OCI-LY3 (cell line): ENCODE measurements at regions not wholly inside any gene's neighbourhood (a gene's known extent, or its start where the extent isn't known, plus 50 kb on each side); places are given as distances from the start of the nearest gene placed in this dataset.

Experiments used
- H2AFZ ChIP-seq: fragments of 200-600, 300-600 bp; shearing (Covaris generic); 2 replicates; pipeline ENCODE4 v1.6.0; 2014; ENCODE audit warnings: antibody characterized with exemption, low read depth, low read length
- H3K27ac ChIP-seq: fragments of 200-600, 300-600 bp; sonication (generic); 2 replicates; pipeline ENCODE4 v1.5.1; 2014; ENCODE audit warnings: mild to moderate bottlenecking, low read length, moderate library complexity, mixed read lengths
- H3K27me3 ChIP-seq: fragments of 200-600, 300-600 bp; sonication (generic); 2 replicates; pipeline ENCODE4 v1.6.1; 2014; ENCODE audit warnings: low read depth, low read length, mixed read lengths
- H3K36me3 ChIP-seq: fragments of 200-600, 300-600 bp; sonication (generic); replicated peaks from 2 replicates; pipeline ENCODE3; 2014; ENCODE audit warnings: low read depth, low read length, mixed read lengths
- H3K4me1 ChIP-seq: fragments of 300-600, 200-600 bp; sonication (generic); 2 replicates; pipeline ENCODE4 v1.6.1; 2014; ENCODE audit warnings: low read length, mixed read lengths
- H3K4me2 ChIP-seq: fragments of 200-600, 300-600 bp; sonication (generic); 2 replicates; pipeline ENCODE4 v1.6.1; 2014; ENCODE audit warnings: low read length, mixed read lengths
- H3K4me3 ChIP-seq: fragments of 300-600, 200-600 bp; sonication (generic); 2 replicates; pipeline ENCODE4 v1.5.1; 2014; ENCODE audit warnings: antibody characterized with exemption, mild to moderate bottlenecking, low read length, moderate library complexity
- H3K79me2 ChIP-seq: fragments of 300-600, 200-600 bp; shearing (Covaris generic); 2 replicates; pipeline ENCODE4 v1.6.1; 2014; ENCODE audit warnings: mild to moderate bottlenecking, low read length, mixed read lengths
- H3K9ac ChIP-seq: fragments of 300-600, 200-600 bp; shearing (Covaris generic); 2 replicates; pipeline ENCODE4 v1.6.0; 2014; ENCODE audit warnings: mild to moderate bottlenecking, low read length, moderate library complexity
- H3K9me3 ChIP-seq: fragments of 200-600, 300-600 bp; shearing (Covaris generic); 2 replicates; pipeline ENCODE4 v1.6.1; 2014; ENCODE audit warnings: low read length, mixed read lengths; ENCODE audit not compliant: insufficient read depth
- H4K20me1 ChIP-seq: fragments of 200-600, 300-600 bp; sonication (generic); 2 replicates; pipeline ENCODE4 v1.6.1; 2016; ENCODE audit warnings: low read length, mixed read lengths; ENCODE audit not compliant: insufficient read depth
- CTCF ChIP-seq: fragments of 200-600, 300-600 bp; sonication (generic); IDR thresholded peaks from 2 replicates; pipeline ENCODE4 v1.5.1; 2014; ENCODE audit warnings: antibody characterized with exemption, low read length, low read depth
- EZH2phosphoT487 ChIP-seq: fragments of 200-600 bp; shearing (Covaris generic); IDR thresholded peaks from 2 replicates; pipeline ENCODE4 v1.6.1; 2018; ENCODE audit warnings: antibody characterized with exemption, mixed run types, low read depth

DNA sequence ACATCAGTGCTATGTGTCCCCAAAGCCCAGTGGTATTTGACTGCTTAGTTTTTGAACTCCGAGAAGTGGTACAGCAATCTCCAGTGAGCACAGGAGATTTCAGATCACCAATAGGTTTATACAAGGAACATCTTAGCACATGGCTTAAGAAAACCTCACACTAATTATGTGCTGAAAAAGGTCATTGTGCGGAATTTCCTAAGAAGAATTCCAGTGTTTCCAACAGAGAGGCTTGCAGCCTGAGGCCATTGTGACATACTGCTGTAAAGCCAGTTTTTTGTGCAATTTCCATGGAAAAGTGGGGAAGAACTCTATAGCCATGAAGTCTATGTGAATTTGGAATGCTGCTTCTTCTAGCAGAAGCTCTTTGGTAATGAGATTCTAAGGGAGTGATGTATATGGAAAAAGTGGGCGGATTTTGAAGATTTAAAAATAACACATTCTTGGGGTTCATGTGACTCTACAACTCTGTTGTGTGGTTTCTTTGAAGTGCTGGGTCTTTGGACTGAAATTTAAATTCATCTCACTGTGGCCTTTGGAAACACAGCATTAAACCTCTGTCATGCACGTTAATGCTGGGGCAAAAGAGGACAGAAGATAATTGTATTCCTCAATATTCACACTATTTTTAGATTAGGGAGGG is 110.5 kb upstream of the CD180 start:
- H3K4me3 ChIP-seq = no peak overlapping the region

DNA sequence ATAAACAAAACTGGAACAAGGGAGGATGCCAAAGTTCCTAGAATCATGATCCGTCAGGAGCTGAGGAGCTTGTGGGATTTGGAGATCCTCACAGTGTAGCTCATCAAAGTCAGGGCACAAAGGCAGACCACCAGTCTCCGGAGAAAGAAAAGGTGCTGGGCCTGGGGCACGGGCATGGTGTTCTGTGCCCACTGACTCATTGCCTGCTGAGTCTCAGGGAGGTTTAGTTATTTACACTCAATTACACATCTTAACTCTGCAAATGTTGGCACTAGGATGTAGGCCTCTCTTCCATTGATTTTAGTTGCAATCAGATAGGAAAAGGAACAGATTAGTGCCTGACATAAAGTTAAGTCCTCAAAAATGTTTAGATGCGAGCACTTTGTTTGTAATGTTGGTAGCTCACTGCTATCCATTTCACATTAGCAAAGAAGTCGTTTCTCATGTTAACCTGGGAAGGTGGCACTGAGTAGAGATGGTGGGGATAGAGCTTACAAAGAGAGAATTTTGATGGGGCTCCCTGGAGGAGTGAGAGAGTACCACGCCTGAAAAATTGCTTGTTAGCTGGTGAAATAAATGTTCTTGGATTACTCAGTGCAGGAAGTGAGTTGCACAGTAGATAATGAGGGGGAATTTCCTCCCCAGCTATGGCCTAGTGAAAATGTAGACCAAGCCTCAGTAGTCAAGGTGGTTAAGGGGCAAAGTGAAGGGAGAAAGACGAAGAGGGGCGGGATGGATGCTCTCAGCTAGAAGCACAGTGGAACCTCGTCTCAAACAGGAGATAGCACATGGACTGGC is 109.5 kb upstream of the CD180 start:
- Histone ChIP-seq H3K4me3 (no peak overlapping the region), H3K4me2 (no peak overlapping the region), H4K20me1 (no peaks in the 10 kb centered on the region), H3K9ac (no peak overlapping the region), H3K4me1 (peaks cover 6% of the 10 kb centered on the region; the same call in 1 of the 2 replicates), H3K27me3 (no peaks in the 10 kb centered on the region), H3K36me3 (no peaks in the 10 kb centered on the region), H2AFZ (no peak overlapping the region), H3K79me2 (no peaks in the 10 kb centered on the region), H3K27ac (no peak overlapping the region), H3K9me3 (no peaks in the 10 kb centered on the region)
- no peak for TF ChIP-seq CTCF
- no peak for TF ChIP-seq EZH2phosphoT487

More for the DNA sequence above, 110.5 kb upstream of the CD180 start:
- Histone ChIP-seq H3K36me3 (no peaks in the 10 kb centered on the region), H3K27me3 (no peaks in the 10 kb centered on the region), H3K9me3 (no peaks in the 10 kb centered on the region), H3K27ac (no peak overlapping the region), H3K4me2 (no peak overlapping the region), H3K79me2 (no peaks in the 10 kb centered on the region), H3K4me1 (peaks cover 6% of the 10 kb centered on the region; the same call in 1 of the 2 replicates), H2AFZ (no peak overlapping the region), H4K20me1 (no peaks in the 10 kb centered on the region), H3K9ac (no peak overlapping the region)
- TF ChIP-seq EZH2phosphoT487 (no peak), CTCF (no peak)

- Histone ChIP-seq H3K4me2 (no peak overlapping the region), H3K9ac (no peak overlapping the region), H3K9me3 (no peaks in the 10 kb centered on the region), H3K27me3 (no peaks in the 10 kb centered on the region), H3K4me1 (peaks cover 6% of the 10 kb centered on the region; the same call in 1 of the 2 replicates), H4K20me1 (no peaks in the 10 kb centered on the region), H3K27ac (no peak overlapping the region), H3K4me3 (no peak overlapping the region), H3K79me2 (no peaks in the 10 kb centered on the region), H2AFZ (no peak overlapping the region), H3K36me3 (no peaks in the 10 kb centered on the region)
- TF ChIP-seq CTCF = no peak
- no peak for TF ChIP-seq EZH2phosphoT487
Measured at GRCh38 chr5:67305401-67305800, 108.8 kb upstream of the CD180 start.

- H3K27me3 ChIP-seq = no peaks in the 10 kb centered on the region
- H3K79me2 ChIP-seq = no peaks in the 10 kb centered on the region
- H3K9ac ChIP-seq = no peak overlapping the region
- H2AFZ ChIP-seq = no peak overlapping the region
- H3K4me1 ChIP-seq = peaks cover 6% of the 10 kb centered on the region; the same call in 1 of the 2 replicates
- no peaks in the 10 kb centered on the region for H4K20me1 ChIP-seq
- TF ChIP-seq EZH2phosphoT487 (no peak), CTCF (no peak)
- H3K27ac ChIP-seq = no peak overlapping the region
- no peak overlapping the region for H3K4me2 ChIP-seq
- H3K9me3 ChIP-seq = no peaks in the 10 kb centered on the region
- H3K4me3 ChIP-seq = no peak overlapping the region
- no peaks in the 10 kb centered on the region for H3K36me3 ChIP-seq
Measured at GRCh38 chr5:67303356-67303755, 106.8 kb upstream of the CD180 start.
